ENCODE measurements at regions not wholly inside any gene's neighbourhood (a gene's known extent, or its start where the extent isn't known, plus 50 kb on each side); places are given as distances from the start of the nearest gene placed in this dataset.

DNA sequence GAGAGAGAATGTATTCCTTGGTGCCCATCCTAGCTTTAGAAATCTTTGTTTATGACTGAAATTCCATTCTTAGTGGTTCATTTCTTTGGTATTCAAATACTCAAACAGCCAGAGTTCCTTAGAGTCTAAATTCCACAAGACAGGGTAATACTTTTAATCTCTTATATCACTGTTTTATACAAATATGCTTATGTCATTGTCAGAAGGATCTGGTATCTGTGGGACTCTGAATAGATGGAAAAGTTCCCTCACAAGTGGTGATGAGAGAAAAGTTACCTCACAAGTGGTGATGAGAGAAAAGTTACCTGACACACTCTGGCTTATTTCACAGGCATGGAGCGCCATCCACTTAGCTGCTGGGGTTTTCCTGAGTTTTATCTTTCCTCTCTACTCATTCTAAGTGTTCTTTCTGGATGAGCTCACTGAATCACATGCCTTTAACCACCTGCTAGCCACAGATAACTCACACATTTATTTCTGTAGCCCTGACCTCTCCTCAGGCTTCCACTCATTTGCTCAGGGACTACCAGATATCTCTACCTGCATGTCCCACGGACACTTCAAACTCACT, 784.0 kb downstream of the SUGCT start (continued):
- TF ChIP-seq GTF2F1 (IDR thresholded peaks at IDR 0.05; ENCODE audit: borderline replicate concordance, low read depth, low read length) = no peak
